HG03439 (cell line): ENCODE measurements at regions not wholly inside any gene's neighbourhood (a gene's known extent, or its start where the extent isn't known, plus 50 kb on each side); places are given as distances from the start of the nearest gene placed in this dataset.
"Not testable (repeated sequence)": the region's sequence is repeated elsewhere in the genome, so short reads cannot be mapped to it uniquely, and the experiment has no call there.

Experiments used
- ATAC-seq: cut with Tn5 transposase; IDR thresholded peaks from one replicate; pipeline ENCODE4 v1.9.1; 2021; ENCODE audit warnings: mild to moderate bottlenecking, moderate library complexity; ENCODE audit not compliant: unreplicated experiment

DNA sequence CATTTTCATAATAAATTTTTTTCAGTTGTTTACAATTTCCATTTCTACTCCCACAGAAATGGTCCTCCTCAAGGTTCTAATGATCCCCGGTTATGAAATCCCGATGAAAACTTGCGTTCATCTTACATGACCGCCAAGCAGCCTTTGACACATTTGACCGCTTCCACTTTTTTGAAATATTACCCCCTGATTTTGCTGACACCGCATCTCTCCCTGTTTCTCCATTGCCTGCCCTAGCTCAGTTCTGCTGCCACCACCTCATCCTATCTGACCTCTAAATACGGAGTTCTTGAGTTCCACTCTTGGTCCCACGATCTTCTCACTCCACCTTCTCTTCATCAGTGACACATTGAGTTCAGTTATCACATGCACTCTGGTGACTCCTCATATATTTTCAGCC is 74.1 kb downstream of the SLC35B3 start:
- no peak for ATAC-seq

DNA sequence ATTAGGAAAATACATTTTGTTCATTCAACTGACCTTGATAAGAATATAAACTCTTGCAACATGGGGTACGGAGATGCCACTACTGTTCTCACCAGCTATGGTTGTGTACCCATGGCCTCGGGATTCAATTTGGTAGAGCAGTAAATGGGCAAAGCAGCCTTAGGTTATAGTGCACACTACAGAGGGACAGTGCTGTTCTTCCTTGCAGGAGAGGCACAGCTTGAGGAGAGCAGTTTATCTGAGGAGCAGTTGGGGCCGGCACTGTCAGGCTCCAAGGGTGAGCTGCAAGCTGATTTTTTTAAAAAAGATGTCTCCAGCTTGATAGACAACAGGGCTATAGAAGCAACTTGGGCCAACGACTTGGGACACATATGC is 82.4 kb downstream of the SLC35B3 start:
- ATAC-seq, result no peak

DNA sequence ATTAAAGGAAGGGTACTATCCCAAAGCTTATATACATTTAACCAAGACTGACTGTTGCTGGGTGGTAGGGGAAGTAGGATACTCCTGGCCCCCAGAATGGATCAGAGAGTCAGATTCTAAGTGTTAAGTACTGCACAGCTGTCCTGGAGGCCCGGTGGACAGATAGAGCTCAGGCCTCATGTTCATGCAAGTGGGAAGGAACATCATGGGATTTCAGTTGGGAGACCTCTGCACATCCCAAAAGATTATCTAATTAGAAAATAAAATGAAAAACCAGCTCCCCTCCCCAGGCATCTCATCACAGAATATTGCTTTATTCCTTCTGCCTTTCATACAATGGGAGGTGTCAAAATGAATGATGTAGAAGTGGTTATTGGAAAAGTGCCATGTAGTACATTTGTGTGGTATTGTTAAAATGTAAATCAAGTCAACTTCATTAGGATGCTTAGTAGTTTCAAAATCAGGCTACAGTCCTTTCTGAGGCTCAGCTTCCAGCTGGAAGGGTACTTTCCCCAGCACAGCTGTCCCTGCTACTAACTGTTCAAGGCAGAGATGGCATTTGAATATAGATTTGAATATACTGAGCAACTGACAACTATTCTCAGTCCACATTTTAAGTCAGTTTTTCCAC is 82.9 kb downstream of the SLC35B3 start:
- ATAC-seq, result no peak

DNA sequence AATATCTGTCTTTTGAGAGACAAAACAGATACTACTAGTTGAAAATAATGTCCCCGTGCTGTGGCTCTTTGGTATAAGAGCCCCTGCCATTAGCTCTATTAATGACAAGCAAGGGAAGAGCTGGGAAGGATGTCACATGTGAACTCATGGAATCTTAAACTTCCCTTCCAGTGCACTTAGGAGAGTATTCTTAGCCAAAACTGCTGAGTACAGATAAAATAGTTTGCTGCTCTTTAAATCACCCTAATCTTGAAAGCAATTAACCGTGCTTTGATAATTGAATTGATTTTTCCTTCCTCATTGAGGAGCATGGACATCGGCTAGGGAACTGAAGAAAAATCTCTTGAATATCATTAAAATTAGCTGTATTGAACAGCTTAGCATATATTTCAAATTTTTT is 91.7 kb downstream of the SLC35B3 start:
- no peak for ATAC-seq

DNA sequence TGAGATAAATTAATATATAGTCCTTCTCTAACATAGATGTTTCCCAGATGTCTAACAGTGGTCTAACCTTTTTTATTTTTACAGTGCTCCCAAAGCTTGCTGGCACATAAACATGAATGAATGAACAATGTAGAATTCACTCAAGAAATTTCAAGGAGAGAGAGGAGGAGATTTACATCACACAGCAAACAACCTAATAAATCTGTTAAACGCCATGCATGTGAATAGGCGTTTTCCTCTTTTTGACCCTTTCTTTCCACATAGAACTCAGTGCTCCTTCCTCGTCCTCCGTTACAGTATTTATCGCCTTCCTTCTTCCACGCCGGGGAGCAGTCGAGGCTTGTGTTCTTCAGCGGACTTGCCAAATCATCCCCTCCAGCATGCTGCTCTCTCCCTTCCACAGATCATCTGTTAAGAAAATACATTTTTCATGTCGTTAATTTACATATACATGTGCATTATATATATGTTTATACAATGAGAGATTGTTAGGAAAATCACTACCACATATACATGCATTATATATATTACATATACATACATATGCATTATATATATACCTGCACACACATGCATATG is 93.0 kb downstream of the SLC35B3 start:
- no peak for ATAC-seq

DNA sequence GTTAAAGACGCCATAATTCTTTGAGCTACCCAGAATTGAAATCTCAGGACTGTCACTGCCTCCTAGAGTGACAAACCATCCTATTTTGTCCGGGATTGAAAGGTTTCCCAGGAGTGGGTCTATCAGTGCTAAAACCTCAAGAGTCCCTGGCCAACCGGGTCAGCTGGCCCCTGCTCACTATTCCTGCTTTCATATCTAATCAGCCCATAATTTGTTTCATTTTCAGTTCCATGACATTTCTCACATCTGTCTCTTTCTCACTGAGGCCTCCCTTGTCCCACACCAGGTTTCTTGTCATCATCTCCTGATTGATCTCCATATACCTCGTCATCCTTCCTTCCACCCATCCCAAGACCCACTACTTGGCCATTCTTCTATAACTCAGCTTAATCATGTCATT is 98.2 kb downstream of the SLC35B3 start:
- no peak for ATAC-seq

DNA sequence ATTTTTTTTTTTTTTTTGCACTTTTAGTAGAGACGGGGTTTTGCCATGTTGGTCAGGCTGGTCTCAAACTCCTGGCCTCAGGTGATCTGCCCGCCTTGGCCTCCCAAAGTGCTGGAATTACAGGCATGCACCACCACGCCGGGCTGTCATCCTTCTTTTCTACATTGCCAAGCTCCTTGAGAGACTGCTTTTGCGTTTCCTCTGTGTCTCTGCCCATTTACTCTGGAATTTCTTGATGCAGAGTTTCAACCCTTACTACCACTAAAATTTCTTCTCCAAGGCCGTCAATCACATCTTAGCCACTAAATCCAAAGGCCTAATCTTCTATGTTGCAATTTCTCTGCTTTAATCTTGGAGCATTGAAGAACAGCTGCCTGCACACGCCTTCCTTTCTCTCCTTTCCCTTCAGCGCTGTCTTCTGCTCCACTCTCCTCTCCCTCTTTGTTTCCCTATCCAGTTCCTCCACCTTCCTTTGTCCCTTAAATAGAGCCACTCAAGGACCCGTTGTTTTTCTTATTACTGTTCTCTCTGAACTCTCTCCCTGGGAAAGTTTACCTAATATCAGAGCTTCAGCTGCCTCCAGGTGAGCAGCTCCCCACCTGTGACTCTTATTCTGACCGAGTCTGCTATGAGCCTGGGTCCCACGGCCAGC is 98.8 kb downstream of the SLC35B3 start:
- ATAC-seq, result no peak

DNA sequence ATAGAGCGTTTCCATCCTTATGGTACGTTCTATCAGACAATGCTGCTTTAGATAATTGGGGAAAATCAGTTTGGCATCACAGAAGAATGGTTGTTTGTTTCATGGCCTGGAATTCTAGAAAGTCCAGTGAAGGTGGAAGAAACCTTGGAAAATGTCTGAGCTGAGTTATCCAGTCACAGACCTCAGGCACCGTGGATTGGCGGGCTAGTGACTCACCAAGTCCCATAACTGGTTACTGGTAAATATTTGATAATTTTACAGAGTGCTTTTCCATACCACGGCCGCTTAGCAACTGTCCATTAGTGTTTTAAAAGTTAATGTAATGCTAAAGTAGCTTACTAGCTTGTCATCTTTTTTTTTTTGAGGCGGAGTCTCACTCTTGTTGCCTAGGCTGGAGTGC is 99.4 kb downstream of the SLC35B3 start:
- ATAC-seq, result no peak

DNA sequence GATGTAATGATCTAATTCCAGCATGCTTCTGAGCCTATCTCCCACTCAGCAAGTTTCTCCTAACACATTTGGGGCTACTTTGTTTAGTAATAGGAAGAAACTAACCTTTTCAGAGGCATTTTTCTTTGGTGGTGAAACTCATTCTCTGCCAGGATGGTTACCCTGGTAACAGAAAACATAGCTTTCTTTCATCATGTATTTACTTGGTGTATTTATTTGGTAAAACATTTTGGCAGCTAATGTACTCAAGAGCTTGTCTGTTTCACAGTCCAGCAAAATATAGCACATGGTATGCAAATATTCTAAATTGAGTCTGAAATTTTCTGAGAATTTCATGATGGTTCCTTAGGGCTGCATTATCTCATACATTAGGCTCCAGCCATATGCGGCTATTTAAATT is 100.0 kb downstream of the SLC35B3 start:
- no peak for ATAC-seq

DNA sequence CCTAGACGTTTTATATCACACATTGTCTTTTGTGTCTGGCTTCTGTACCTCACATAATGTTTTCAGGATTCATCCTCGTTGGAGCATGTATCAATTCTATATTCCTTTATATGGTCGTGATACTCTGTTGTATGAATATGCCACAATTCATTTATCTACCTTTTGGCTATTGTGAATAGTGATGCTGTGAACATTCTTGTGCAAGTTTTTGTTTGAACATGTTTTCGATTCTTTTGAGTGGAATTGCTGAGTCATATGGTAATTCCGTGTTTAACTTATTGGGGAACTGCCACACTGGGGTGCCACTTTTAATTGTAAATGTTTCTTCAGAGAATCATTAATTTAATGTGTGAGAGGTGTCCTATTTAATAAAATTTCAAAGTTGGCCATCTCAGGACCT is 101.2 kb downstream of the SLC35B3 start:
- no peak for ATAC-seq

DNA sequence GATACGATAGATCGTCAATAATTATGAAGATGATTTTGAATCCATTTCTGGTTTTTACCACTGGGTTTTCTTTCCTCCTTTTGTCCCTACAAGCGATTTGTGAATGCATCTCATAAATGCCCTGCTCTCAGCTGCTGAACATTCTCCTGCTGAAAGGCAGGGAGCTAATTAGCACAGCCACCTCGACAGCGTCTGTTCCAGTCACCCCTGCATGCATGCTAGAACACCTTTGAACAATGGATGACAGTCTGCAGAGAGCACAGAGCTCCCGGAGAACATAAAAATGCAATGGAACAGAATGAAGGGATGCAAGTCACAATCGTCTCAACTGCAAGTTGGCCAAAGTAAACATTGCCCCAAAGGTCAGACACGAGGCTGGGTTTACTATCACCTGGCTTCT is 105.8 kb downstream of the SLC35B3 start:
- ATAC-seq, result no peak

DNA sequence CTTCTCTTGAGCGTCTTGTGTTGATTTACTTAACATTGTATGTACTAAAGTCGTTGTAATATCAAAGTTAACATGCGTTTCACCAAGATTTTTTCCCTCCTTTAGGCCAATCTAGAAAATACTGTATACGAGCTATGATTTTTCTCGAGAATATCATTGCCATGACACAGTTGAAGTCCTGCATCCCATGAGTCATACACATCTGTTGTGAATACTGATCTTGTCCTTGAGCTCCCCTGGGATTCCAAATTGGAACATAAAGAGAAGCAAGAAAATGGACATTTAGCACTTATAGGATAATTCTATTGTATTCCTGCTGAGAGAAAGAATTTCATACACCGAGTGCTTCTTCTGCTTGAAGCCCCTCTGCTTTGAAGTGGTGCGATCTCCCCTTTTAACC is 109.6 kb downstream of the SLC35B3 start:
- ATAC-seq, result no peak

DNA sequence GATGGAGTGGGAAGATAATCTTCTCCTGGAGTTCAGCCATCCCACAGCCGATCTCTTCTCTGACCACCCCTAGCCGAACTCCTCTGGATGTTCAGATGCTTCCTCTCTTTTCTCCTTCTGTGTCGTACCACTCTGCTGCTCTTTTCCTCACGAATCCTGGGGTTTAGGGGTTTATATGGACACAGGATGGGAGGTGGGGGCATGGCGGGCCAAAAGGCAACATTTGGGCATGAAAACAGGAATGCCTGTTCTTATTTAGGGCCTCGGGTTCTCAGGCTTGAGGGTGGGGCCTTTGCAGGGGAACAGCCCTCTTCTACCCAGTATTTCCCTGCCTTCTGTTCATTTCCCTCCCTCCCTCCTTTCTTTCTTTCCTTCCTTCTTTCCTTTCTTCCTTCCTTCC is 112.7 kb downstream of the SLC35B3 start:
- ATAC-seq, result no peak

DNA sequence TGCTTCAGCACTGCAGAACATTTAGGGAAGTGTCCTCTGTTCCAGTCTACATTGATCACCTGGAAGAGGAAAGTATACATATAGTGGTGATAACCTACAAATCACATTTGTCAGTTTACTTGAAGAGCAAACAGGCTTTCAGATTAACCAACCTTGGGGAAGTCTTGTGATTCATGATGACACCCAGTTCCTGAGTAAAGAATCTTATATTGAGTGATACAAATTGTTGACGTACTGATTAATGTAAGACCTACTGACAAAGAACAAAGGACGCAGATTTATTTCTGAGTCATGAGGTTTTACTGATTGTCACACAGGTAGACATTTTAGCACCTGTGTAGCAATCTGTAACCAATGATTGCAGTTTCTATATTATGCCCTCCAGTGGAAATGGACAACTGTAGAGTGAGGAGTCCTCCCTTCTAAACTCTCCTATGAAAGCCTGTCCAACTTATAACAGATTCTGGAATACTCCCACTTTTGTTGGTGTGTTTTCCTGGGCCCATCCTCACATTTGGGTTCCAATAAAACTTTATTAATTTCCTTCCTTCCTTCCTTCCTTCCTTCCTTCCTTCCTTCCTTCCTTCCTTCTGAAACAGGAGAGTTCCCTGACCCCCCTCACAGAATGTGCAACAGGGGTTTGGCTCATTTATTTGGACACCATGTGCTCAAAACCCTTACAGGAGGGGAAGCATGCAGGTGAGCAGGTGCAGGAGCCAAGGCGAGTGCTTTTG is 113.5 kb downstream of the SLC35B3 start:
- ATAC-seq, result no peak

DNA sequence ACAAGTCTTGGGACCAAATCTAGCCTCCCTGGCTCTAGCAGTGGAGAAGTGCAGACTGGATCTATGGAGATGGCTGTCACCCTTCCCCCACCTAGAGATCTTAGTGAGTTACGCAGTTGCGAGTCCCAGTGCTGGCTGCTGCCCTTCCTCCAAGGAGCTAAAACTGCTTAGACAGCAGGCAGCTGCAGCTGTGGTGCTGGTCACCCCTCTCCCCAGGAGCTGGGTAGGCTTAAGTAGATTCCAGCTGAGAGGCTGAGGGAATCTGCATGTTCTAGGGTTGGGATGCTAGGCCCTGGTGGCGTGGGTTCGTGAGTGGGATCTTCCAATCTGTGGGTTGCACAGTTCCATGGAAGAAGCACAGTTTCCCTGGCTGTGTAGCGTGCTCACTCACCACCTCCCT is 120.2 kb downstream of the SLC35B3 start:
- no peak for ATAC-seq

DNA sequence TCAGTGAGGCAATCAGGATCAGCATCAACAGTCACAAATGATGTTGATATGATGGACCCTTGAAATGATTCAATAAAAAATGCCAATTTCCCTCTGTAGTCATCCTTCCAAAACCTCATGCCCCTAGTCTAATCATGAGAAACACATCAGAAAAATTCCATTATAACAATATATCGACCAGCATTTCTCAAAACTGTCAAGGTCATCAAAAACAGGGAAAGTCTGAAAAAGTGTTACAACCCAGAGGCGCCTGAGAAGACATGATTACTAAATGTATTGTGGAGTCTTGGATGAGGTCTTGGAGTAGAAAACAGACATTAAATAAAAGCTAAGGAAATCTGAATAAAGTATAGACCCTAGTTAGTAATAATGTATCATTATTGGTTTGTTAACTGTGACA is 133.8 kb downstream of the SLC35B3 start:
- ATAC-seq, result no peak

DNA sequence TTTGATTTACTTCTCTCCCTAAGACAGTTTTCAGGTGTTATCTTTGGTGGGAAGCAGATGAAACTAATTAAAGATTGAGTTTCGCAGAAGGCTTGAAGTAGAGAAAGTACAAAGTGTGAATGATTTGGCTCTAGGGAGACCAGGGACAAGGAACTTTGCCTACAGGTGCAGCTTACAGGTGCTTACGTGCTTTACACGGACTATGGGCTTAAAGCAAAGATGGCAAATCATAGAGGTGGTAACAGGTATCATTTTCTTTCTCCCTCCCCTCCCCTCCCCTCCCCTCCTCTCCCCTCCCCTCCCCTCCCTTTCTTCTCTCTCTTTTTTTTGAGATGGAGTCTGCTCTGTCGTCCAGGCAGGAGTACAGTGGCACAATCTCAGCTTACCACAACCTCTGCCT is 136.3 kb downstream of the SLC35B3 start:
- ATAC-seq, result no peak

DNA sequence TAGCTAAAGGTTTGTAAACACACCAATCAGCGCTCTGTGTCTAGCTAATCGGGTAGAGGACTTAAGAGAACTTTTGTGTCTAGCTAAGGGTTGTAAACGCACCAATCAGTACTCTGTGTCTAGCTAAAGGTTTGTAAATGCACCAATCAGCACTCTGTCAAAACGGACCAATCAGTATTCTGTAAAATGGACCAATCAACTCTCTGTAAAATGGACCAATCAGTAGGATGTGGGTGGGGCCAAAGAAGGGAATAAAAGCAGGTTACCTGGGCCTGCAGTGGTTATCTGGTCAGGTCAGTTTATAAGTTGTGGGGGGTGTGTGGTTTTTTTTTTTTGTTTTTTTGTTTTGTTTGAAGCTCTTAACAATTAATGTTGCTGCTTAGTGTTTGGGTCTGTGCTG is 152.4 kb downstream of the SLC35B3 start:
- not testable (repeated sequence) for ATAC-seq

DNA sequence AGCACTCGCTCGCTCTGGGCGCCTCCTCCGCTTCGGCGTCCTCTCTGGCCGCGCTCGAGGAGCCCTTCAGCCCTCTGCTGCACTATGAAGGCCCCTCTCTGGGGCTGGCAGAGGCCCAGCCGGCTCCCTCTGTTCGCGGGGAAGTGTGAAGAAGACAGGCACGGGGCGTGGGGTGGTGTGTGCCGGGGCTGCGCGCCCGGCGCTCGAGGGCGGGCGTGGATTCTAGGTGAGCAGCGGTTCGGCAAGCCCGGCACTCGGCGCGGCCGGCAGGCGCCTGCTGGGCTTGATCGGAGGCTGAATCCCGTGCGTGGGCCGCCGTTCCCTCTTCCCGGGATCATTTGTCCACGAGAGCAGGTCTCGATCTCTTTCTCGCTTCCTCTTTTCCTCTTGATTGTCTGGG is 153.0 kb downstream of the SLC35B3 start:
- ATAC-seq, result no peak

DNA sequence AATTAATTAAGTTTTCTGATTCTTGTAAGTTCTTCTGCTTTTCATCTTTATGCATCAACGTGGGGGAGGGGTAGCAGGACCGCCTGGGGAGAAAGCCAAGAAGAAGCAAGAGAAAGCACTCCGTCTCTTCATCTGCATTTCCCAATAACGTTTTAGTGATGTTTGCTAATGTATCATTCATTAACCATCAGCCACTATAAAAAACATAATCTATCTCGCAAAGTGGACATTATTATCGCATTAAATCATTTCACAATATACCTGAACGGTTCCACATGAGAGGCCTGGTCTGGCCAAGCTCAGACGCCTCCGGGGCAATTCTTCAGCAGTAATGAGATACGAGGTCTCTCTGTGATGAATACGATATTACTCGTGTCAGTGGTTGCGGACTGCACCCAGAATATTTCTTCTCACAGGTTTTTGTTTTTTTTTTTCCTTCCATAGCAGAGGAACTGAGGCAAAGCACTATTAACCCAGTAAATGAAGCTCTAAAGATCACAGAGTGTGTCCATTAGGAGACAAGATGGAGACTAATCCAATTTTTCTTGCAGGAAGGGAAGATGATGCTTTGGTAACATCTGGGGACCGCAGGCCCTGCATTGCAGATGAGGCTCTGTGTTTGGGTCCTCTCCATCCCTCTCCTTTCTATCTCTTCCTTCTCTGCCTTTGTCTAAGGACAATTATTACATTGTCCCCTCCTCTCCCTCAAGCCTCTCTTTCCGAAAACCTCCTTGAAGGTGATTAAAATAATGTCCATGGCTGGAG is 156.1 kb downstream of the SLC35B3 start:
- no peak for ATAC-seq

DNA sequence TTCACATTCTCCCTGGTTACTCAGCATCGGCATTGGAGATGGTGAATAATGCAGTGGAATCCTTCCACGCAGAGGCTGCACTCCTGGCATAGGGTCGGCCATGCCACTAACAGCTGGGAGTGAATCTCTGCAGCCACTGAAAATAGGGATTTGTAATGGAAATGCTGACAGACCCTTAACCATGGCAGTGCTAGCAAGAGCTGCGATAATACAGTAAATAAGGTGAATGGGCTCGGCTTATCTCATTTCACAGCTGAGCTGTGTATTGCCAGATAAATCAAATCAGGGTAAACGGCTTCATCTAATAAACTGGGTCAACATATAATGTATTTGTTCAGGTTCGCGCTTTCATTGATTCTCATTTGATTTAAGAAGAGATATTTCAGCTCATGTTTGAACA is 156.8 kb downstream of the SLC35B3 start:
- no peak for ATAC-seq
